Neural cell (in vitro differentiated cells): ENCODE measurements at regions not wholly inside any gene's neighbourhood (a gene's known extent, or its start where the extent isn't known, plus 50 kb on each side); places are given as distances from the start of the nearest gene placed in this dataset.

Experiments
- H2AFZ ChIP-seq: fragments of 200-600, 300-800 bp; sonication (generic), shearing (Covaris generic); 2 replicates; pipeline ENCODE4 v1.6.0; 2014; ENCODE audit warnings: low read depth, mild to moderate bottlenecking, antibody characterized with exemption, low read length, moderate library complexity
- H3F3A ChIP-seq: fragments of 200-600 bp; shearing (Covaris generic); 2 replicates; pipeline ENCODE4 v1.6.1; 2016; ENCODE audit warnings: mild to moderate bottlenecking, moderate library complexity, mixed read lengths, antibody characterized with exemption, low read length; ENCODE audit not compliant: insufficient read depth, poor library complexity, severe bottlenecking
- H3K27ac ChIP-seq: fragments of 200-600, 300-800 bp; sonication (generic), shearing (Covaris generic); 2 replicates; pipeline ENCODE4 v1.5.1; 2014; ENCODE audit warnings: mild to moderate bottlenecking, low read length, moderate library complexity
- H3K27me3 ChIP-seq: fragments of 300-800, 200-600 bp; sonication (generic), shearing (Covaris generic); 2 replicates; pipeline ENCODE4 v1.6.0; 2014; ENCODE audit warnings: mild to moderate bottlenecking, low read depth, low read length, moderate library complexity; ENCODE audit not compliant: insufficient read depth
- H3K36me3 ChIP-seq: fragments of 300-800, 200-600 bp; sonication (generic), shearing (Covaris generic); 2 replicates; pipeline ENCODE4 v1.5.1; 2014; ENCODE audit warnings: mild to moderate bottlenecking, antibody characterized with exemption, low read length, moderate library complexity; ENCODE audit not compliant: insufficient read depth
- H3K4me2 ChIP-seq: fragments of 300-800, 200-600 bp; sonication (generic), shearing (Covaris generic); 2 replicates; pipeline ENCODE4 v1.6.0; 2014; ENCODE audit warnings: mild to moderate bottlenecking, low read length
- H3K4me3 ChIP-seq: fragments of 300-800, 200-600 bp; sonication (generic), shearing (Covaris generic); 2 replicates; pipeline ENCODE4 v1.5.1; 2014; ENCODE audit warnings: mild to moderate bottlenecking, low read length, moderate library complexity
- H3K79me2 ChIP-seq: fragments of 200-600 bp; shearing (Covaris generic); replicated peaks from 2 replicates; pipeline ENCODE4 v1.6.0; 2014; ENCODE audit warnings: mild to moderate bottlenecking, low read length, moderate library complexity; ENCODE audit not compliant: insufficient read depth
- H3K9ac ChIP-seq: fragments of 300-800, 200-600 bp; sonication (generic), shearing (Covaris generic); 2 replicates; pipeline ENCODE4 v1.6.1; 2016; ENCODE audit warnings: mild to moderate bottlenecking, low read length, mixed read lengths
- H3K9me2 ChIP-seq: fragments of 200-600 bp; shearing (Covaris generic); 2 replicates; pipeline ENCODE4 v1.6.1; 2016; ENCODE audit warnings: mild to moderate bottlenecking, low read length, mixed read lengths; ENCODE audit not compliant: insufficient read depth
- H3K9me3 ChIP-seq: fragments of 200-600, 300-800 bp; sonication (generic), shearing (Covaris generic); 2 replicates; pipeline ENCODE4 v1.6.1; 2016; ENCODE audit warnings: mild to moderate bottlenecking, mixed run types, low read length, moderate library complexity, mixed read lengths
- H4K20me1 ChIP-seq: fragments of 200-600 bp; shearing (Covaris generic); 2 replicates; pipeline ENCODE4 v1.6.1; 2016; ENCODE audit warnings: mild to moderate bottlenecking, mixed run types; ENCODE audit not compliant: insufficient read depth
- CTCF ChIP-seq: fragments of 450-650 bp; IDR thresholded peaks from 2 replicates; pipeline ENCODE4 v1.5.1; 2014; ENCODE audit warnings: antibody characterized with exemption, mild to moderate bottlenecking, moderate library complexity; ENCODE audit not compliant: poor library complexity, severe bottlenecking
- EP300 ChIP-seq: fragments of 450-650 bp; conservative IDR thresholded peaks from 2 replicates; pipeline ENCODE4 v1.6.1; 2014; ENCODE audit warnings: antibody characterized with exemption, mild to moderate bottlenecking, moderate library complexity; ENCODE audit not compliant: poor library complexity, severe bottlenecking
- EZH2 ChIP-seq: fragments of 200-600, 300-800 bp; shearing (Covaris generic), sonication (generic); IDR thresholded peaks from 2 replicates; pipeline ENCODE4 v1.6.1; 2014; ENCODE audit warnings: antibody characterized with exemption, low read length, borderline replicate concordance, mild to moderate bottlenecking; ENCODE audit not compliant: insufficient read depth, poor library complexity, severe bottlenecking
- MXI1 ChIP-seq: fragments of 450-650 bp; conservative IDR thresholded peaks from 2 replicates; pipeline ENCODE4 v1.6.1; 2014; ENCODE audit warnings: antibody characterized with exemption, mild to moderate bottlenecking; ENCODE audit not compliant: poor library complexity, severe bottlenecking
- POLR2AphosphoS5 ChIP-seq: IDR thresholded peaks from 2 replicates; pipeline ENCODE4 v1.6.1; 2012
- RAD21 ChIP-seq: fragments of 450-650 bp; conservative IDR thresholded peaks from 2 replicates; pipeline ENCODE4 v1.6.1; 2014; ENCODE audit warnings: antibody characterized with exemption, mild to moderate bottlenecking, moderate library complexity
- REST ChIP-seq: IDR thresholded peaks from 2 replicates; pipeline ENCODE4 v1.6.1; 2012; ENCODE audit warnings: borderline replicate concordance
- SMC3 ChIP-seq: fragments of 450-650 bp; conservative IDR thresholded peaks from 2 replicates; pipeline ENCODE4 v1.6.1; 2014; ENCODE audit warnings: antibody characterized with exemption, mild to moderate bottlenecking, moderate library complexity; ENCODE audit not compliant: poor library complexity
- TAF1 ChIP-seq: IDR thresholded peaks from 2 replicates; pipeline ENCODE4 v1.6.1; 2012; ENCODE audit warnings: low read depth

- Histone ChIP-seq H2AFZ (no peak overlapping the region), H3K4me3 (no peak overlapping the region)
These were observed 649.7 kb upstream of the ANKRD30A start for GRCh38 chr10:36475746-36476145.

DNA sequence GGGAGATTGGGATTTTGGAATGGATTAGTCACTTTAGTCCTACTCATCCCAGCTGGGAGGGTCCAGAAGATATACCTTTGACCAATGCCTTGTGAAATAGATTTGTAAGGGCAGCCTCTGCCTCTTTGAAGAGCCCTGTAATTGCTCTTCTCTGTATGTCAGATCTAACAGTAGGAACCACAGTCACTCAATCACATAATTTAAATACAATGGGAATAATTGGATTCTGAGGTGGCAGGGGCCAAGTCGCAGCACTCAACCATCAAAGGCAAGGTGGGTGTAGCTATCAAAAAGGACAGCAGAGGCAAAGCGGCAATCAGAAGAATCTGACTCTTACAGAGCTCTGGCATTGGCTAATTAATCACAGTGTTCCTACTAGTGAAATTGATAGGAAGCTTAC, 650.9 kb upstream of the ANKRD30A start:
- no peaks in the 10 kb centered on the region for H4K20me1 ChIP-seq
- no peak overlapping the region for H3K9ac ChIP-seq
- TF ChIP-seq REST (no peak), EP300 (no peak), POLR2AphosphoS5 (no peak), MXI1 (no peak), SMC3 (no peak), EZH2 (no peak), TAF1 (no peak), RAD21 (no peak)

More at GRCh38 chr10:36475746-36476145, 649.7 kb upstream of the ANKRD30A start:
- Histone ChIP-seq H3K36me3 (no peaks in the 10 kb centered on the region), H3K9ac (no peak overlapping the region), H3K4me2 (no peak overlapping the region), H3F3A (no peaks in the 10 kb centered on the region), H4K20me1 (no peaks in the 10 kb centered on the region), H3K9me3 (no peaks in the 10 kb centered on the region), H3K27ac (no peak overlapping the region), H3K79me2 (no peaks in the 10 kb centered on the region), H3K9me2 (no peaks in the 10 kb centered on the region), H3K27me3 (no peaks in the 10 kb centered on the region)
- TF ChIP-seq EZH2 (no peak), CTCF (no peak), REST (no peak), MXI1 (no peak), SMC3 (no peak), TAF1 (no peak), RAD21 (no peak), EP300 (no peak), POLR2AphosphoS5 (no peak)

More for the DNA sequence above, 650.9 kb upstream of the ANKRD30A start:
- Histone ChIP-seq H3K9me3 (no peaks in the 10 kb centered on the region), H3K4me2 (no peak overlapping the region), H3K27me3 (no peaks in the 10 kb centered on the region), H3K9me2 (no peaks in the 10 kb centered on the region), H3F3A (no peaks in the 10 kb centered on the region), H3K79me2 (no peaks in the 10 kb centered on the region), H3K4me3 (no peak overlapping the region), H3K27ac (no peak overlapping the region), H2AFZ (no peak overlapping the region), H3K36me3 (no peaks in the 10 kb centered on the region)
